ENCODE measurements at regions not wholly inside any gene's neighbourhood (a gene's known extent, or its start where the extent isn't known, plus 50 kb on each side); places are given as distances from the start of the nearest gene placed in this dataset.

DNA sequence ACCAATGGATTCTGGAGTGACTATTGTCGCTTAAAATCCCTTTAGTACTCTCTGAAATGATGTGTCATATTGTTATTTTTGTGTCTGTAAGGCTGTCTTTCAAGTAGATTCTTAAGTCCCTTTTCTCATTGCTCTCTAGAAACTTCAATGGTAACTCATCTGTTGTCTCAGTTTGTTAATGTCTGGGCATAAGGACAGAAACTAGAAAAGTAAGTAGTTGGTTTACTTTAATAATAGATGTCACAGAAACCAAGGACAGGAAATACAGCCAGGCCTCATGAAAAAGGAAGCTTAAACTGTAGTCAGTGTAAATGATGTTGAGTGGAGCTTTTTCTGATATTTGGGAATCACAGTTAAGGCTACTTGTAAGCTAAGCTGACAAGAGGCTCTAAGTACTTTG lies 730.2 kb upstream of the DPPA4 start:
- H3K27ac Mint-ChIP-seq: no peak overlapping the region
- H3K4me1 Mint-ChIP-seq (ENCODE audit: low read depth): no peaks in the 10 kb centered on the region
- peaks cover 1% of the 10 kb centered on the region for H3K27me3 Mint-ChIP-seq (ENCODE audit: insufficient read depth)
- H3K36me3 Mint-ChIP-seq (ENCODE audit: low read depth): no peaks in the 10 kb centered on the region
- DNase-seq (ENCODE audit: low spot score): no peak
- no peak overlapping the region for H3K4me3 Mint-ChIP-seq
- intact Hi-C loops (cut with micrococcal nuclease): loop anchor here (10.0 kb wide), 1 partner anchor 333 kb away; no protein-coding TSS in a partner anchor
- H3K9me3 Mint-ChIP-seq: no peaks in the 10 kb centered on the region

DNA sequence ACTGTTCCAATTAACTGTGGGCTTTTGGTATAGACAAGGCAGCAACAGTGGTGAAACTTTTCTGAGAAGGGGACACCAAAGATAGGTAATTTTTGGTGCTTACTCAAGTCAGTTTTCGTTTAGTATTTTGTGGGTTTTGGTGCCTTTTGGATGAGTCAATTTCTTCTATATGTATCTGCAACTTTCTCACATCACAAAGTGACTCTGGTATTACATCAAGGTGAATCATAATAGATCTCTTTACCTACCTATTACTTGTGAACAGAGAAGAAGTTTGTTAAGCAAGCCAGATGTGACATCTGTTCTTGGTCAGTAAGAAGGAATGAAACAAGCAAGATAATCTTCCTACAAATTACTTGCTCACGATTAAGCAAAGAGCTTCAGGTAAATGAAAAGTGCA lies 732.4 kb upstream of the DPPA4 start:
- H3K36me3 Mint-ChIP-seq (ENCODE audit: low read depth): no peaks in the 10 kb centered on the region
- no peaks in the 10 kb centered on the region for H3K9me3 Mint-ChIP-seq
- no peak overlapping the region for H3K4me3 Mint-ChIP-seq
- peaks cover 1% of the 10 kb centered on the region for H3K27me3 Mint-ChIP-seq (ENCODE audit: insufficient read depth)
- DNase-seq (ENCODE audit: low spot score): no peak
- intact Hi-C loops (cut with micrococcal nuclease): loop anchor here (10.0 kb wide), 1 partner anchor 335 kb away; no protein-coding TSS in a partner anchor
- no peak overlapping the region for H3K27ac Mint-ChIP-seq
- no peaks in the 10 kb centered on the region for H3K4me1 Mint-ChIP-seq (ENCODE audit: low read depth)

DNA sequence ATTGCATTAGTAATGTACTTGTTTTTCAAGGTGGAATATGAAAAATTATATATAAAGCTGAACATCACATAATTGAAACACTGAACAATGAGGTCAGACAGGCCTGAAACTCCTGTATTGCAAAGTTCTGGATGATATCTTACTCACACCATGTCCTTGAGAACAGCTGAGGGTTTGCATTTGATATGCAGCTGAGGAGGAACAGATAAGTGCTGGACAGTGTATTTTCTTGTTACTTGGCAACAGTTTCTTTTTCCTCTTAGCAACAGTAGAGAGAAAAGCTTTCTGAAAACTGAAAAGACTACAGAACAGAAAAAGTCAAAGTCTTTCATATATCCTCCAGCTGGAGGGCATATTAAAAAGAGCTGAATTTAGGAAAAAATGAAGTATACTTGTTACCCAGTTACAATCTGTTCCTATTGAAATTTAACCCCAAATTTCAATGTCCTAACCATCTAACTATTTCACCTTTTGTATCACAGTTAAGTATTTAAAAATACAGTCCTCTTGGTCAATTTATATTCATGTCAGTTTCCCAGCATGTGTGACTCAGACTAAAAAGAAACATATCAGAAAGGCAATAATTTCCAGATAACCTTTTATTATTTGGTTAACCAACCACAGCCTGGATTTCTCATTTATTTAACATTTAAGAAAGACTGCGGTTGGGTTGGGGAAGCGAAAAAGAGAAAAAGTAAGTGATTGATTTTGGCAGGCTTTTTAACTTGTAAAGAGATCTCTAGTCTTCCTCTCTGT lies 733.0 kb upstream of the DPPA4 start:
- Mint-ChIP-seq H3K4me1 (ENCODE audit: low read depth) (no peaks in the 10 kb centered on the region), H3K36me3 (ENCODE audit: low read depth) (no peaks in the 10 kb centered on the region), H3K27ac (no peak overlapping the region), H3K9me3 (no peaks in the 10 kb centered on the region), H3K4me3 (no peak overlapping the region), H3K27me3 (ENCODE audit: insufficient read depth) (peaks cover 1% of the 10 kb centered on the region)
- DNase-seq (ENCODE audit: low spot score): no peak
- intact Hi-C loops (cut with micrococcal nuclease): no loop called here

DNA sequence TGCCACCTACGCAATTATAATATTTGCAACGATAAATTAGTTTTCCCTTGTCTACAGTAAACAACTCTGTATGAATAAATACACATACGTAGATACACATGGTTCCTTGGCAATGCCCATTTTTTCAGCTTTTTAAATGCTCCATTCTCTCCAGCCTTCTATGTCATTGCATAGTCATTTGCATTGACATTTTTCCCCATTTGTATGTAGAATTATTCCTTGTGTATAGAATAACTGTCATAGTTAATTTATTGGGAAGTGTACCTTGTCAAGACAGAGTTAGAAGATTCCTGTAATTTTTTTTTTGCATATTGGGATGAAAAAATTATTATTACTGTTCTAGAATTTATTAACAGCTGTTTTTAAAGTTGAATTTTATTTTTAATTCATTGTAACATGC lies 736.7 kb upstream of the DPPA4 start:
- no peaks in the 10 kb centered on the region for H3K4me1 Mint-ChIP-seq (ENCODE audit: low read depth)
- H3K36me3 Mint-ChIP-seq (ENCODE audit: low read depth): no peaks in the 10 kb centered on the region
- H3K27me3 Mint-ChIP-seq (ENCODE audit: insufficient read depth): no peaks in the 10 kb centered on the region
- no peak overlapping the region for H3K27ac Mint-ChIP-seq
- H3K4me3 Mint-ChIP-seq: no peak overlapping the region
- H3K9me3 Mint-ChIP-seq: no peaks in the 10 kb centered on the region
- intact Hi-C loops (cut with micrococcal nuclease): no loop called here
- DNase-seq (ENCODE audit: low spot score): no peak

DNA sequence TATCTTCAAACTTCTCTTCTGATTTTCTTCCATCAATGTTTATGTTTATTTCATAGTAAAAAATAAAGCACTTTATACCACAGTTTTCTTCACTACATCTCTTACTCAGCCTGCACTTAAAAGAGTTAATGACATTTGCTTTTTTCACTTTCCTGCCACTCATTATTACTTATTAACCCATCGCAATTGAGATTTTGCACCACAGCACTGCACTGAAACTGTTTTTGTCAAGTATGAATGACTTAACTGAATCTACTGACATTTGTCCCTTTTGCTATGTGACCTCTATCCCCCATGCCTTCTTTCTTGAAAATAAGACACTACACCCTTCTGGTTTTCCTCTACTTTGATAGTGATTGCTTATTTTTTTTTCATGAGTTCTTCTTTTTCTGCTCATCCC lies 739.7 kb upstream of the DPPA4 start:
- intact Hi-C loops (cut with micrococcal nuclease): no loop called here
- no peaks in the 10 kb centered on the region for H3K36me3 Mint-ChIP-seq (ENCODE audit: low read depth)
- no peak for DNase-seq (ENCODE audit: low spot score)
- no peaks in the 10 kb centered on the region for H3K27me3 Mint-ChIP-seq (ENCODE audit: insufficient read depth)
- no peaks in the 10 kb centered on the region for H3K4me1 Mint-ChIP-seq (ENCODE audit: low read depth)
- H3K4me3 Mint-ChIP-seq: no peak overlapping the region
- no peak overlapping the region for H3K27ac Mint-ChIP-seq
- H3K9me3 Mint-ChIP-seq: no peaks in the 10 kb centered on the region

DNA sequence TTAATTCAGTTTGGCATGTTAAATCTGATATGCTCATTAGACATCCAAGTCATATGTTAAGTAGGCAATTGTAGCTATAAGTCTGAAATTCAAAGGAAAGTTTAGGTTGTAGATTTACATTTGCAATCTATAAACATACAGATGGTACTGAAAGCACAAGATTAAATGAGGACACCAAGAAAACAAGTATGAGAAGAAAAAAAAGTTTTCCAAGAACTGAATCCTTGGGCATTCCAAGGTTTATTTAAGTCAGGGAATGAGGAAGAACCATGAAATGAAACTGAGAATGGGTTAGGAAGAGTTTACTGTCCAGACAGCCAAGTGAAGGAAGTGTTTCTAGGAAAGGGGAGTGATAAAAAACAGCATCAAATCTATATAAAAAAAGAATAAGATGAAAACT lies 756.1 kb upstream of the DPPA4 start:
- Mint-ChIP-seq H3K9me3 (no peaks in the 10 kb centered on the region), H3K36me3 (ENCODE audit: low read depth) (no peaks in the 10 kb centered on the region), H3K27me3 (ENCODE audit: insufficient read depth) (peaks cover 3% of the 10 kb centered on the region), H3K4me3 (no peak overlapping the region), H3K27ac (no peak overlapping the region), H3K4me1 (ENCODE audit: low read depth) (no peaks in the 10 kb centered on the region)
- no peak for DNase-seq (ENCODE audit: low spot score)
- intact Hi-C loops (cut with micrococcal nuclease): no loop called here

DNA sequence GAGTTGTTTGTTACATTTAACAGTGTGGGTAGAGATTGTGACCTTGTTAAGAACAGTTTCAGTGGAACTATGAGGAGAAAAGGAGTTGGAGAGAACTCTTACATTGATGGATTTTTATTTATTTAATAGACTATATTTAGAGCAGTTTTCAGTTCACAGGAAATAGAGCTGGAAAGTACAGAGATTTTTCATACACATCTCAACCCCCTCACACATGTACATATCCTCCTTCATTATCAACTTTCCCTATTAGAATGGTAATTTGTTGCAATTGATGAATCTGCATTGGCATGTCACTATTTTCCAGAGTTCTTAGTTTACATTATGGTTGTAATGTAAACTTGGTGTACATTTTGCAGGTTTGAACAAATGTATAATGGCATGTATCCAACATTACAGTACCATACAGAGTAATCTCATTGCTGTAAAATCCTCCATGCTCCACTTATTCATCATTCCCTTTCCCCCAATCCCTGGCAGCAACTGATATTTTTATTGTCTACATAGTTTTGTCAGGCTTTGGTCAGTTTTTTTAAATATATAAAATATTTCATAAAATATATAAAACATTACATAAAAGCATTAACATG lies 756.6 kb upstream of the DPPA4 start:
- H3K27me3 Mint-ChIP-seq (ENCODE audit: insufficient read depth): peaks cover 3% of the 10 kb centered on the region
- no peaks in the 10 kb centered on the region for H3K36me3 Mint-ChIP-seq (ENCODE audit: low read depth)
- H3K4me1 Mint-ChIP-seq (ENCODE audit: low read depth): no peaks in the 10 kb centered on the region
- intact Hi-C loops (cut with micrococcal nuclease): no loop called here
- H3K9me3 Mint-ChIP-seq: no peaks in the 10 kb centered on the region
- no peak overlapping the region for H3K4me3 Mint-ChIP-seq
- no peak overlapping the region for H3K27ac Mint-ChIP-seq
- no peak for DNase-seq (ENCODE audit: low spot score)

DNA sequence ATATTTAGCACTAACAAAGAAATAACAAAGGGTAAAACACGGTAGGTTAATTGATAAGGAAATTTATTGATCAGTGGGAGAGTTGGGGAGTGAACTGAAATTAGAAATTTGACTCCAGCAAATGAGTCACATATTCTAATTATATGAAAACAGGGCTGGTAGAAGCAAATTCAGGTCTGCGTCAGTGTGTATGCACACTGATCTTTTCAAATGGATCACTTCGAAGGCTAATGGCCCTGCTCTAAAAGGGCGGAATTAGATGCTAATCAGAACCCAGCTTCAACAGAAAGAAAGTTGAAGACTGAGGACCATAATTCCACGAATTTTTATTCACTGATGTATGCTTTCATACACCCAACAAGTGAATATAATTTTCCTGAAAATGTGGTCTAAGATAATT lies 762.4 kb upstream of the DPPA4 start:
- Mint-ChIP-seq H3K9me3 (no peaks in the 10 kb centered on the region), H3K27me3 (ENCODE audit: insufficient read depth) (peaks cover 3% of the 10 kb centered on the region), H3K27ac (no peak overlapping the region), H3K4me1 (ENCODE audit: low read depth) (no peaks in the 10 kb centered on the region), H3K4me3 (no peak overlapping the region), H3K36me3 (ENCODE audit: low read depth) (no peaks in the 10 kb centered on the region)
- intact Hi-C loops (cut with micrococcal nuclease): no loop called here
- DNase-seq (ENCODE audit: low spot score): no peak

DNA sequence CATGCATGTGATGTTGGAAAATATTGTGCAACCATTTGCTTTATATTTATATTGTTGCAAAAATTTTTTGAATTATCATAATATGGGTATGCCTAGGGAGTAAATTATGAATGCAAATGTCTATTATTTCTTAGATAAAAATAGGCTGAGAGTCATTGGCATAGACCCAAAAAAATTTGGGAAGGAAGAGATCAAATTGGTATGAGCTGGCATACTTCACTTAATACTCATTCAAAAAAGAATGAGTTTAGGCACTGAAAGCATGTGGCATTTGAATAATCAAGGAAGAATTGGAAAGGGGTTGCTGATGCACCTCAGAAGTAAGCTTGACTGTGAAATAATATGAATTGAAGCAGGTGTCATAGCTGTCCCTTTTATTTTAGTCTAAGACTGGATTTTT lies 764.0 kb upstream of the DPPA4 start:
- Mint-ChIP-seq H3K27ac (no peak overlapping the region), H3K4me1 (ENCODE audit: low read depth) (no peaks in the 10 kb centered on the region), H3K27me3 (ENCODE audit: insufficient read depth) (peaks cover 3% of the 10 kb centered on the region), H3K9me3 (no peaks in the 10 kb centered on the region), H3K4me3 (no peak overlapping the region), H3K36me3 (ENCODE audit: low read depth) (no peaks in the 10 kb centered on the region)
- no peak for DNase-seq (ENCODE audit: low spot score)
- intact Hi-C loops (cut with micrococcal nuclease): no loop called here

DNA sequence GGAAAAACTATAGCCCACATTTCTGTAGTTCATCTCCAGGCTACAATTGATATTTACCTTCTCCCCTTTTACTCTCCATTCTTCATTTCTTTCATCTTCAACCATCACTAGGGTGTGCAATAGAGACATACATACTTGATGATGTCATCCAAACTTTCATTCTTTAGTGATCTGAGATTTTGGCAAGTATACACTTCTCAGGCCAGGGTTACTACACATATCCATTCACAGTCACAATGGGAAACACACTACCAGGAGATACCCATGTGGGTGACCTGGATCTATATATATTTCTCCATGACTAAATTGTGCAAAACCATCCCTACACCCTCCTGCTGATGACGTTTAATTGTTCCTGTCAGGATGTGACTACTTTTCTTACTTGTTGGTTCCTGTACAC lies 769.5 kb upstream of the DPPA4 start:
- H3K4me3 Mint-ChIP-seq: no peak overlapping the region
- no peaks in the 10 kb centered on the region for H3K36me3 Mint-ChIP-seq (ENCODE audit: low read depth)
- H3K27ac Mint-ChIP-seq: no peak overlapping the region
- intact Hi-C loops (cut with micrococcal nuclease): no loop called here
- no peaks in the 10 kb centered on the region for H3K27me3 Mint-ChIP-seq (ENCODE audit: insufficient read depth)
- H3K9me3 Mint-ChIP-seq: no peaks in the 10 kb centered on the region
- H3K4me1 Mint-ChIP-seq (ENCODE audit: low read depth): no peaks in the 10 kb centered on the region
- DNase-seq (ENCODE audit: low spot score): no peak

DNA sequence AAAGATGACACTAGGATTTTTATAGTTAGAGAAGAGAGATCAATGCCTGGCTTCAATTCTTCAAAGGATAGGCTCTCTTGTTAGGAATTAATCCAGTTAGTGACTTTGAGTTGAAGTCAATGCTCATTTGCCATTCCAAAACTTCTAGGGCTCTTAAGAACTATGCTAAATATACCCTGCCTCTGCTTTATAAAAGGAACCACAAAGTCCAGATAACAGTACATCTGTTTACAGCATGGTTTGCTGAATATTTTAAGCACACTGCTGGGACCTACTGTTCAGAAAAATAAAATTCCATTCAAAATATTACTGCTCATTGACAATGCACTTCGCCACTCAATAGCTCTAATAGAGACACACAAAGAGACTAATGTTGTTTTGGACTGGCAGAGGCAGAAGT lies 786.6 kb upstream of the DPPA4 start:
- no peaks in the 10 kb centered on the region for H3K4me1 Mint-ChIP-seq (ENCODE audit: low read depth)
- H3K27ac Mint-ChIP-seq: no peak overlapping the region
- H3K27me3 Mint-ChIP-seq (ENCODE audit: insufficient read depth): no peaks in the 10 kb centered on the region
- no peak overlapping the region for H3K4me3 Mint-ChIP-seq
- DNase-seq (ENCODE audit: low spot score): no peak
- intact Hi-C loops (cut with micrococcal nuclease): no loop called here
- peaks cover 3% of the 10 kb centered on the region for H3K9me3 Mint-ChIP-seq
- no peaks in the 10 kb centered on the region for H3K36me3 Mint-ChIP-seq (ENCODE audit: low read depth)

DNA sequence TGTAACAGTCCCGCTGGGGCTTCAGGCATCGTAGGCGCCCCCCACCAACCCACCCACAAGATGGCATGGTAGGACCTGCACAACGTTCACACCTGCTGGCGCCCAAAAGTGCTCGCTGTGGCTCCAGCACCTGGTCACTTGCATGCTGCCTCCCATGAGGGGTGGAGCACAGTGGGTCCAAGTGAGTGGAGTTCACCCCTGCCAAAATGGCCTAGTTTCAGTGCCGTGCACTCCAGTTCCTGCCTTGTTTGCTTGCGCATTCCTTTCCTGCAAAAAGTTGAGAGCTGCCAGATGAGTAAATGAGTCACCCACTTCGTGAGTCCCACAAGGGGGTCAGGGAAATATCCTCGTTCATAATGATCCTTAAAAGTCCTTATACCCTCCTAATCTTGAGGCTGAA lies 788.7 kb upstream of the DPPA4 start:
- no peaks in the 10 kb centered on the region for H3K4me1 Mint-ChIP-seq (ENCODE audit: low read depth)
- H3K9me3 Mint-ChIP-seq: peaks cover under 1% of the 10 kb centered on the region
- H3K27me3 Mint-ChIP-seq (ENCODE audit: insufficient read depth): no peaks in the 10 kb centered on the region
- intact Hi-C loops (cut with micrococcal nuclease): no loop called here
- no peaks in the 10 kb centered on the region for H3K36me3 Mint-ChIP-seq (ENCODE audit: low read depth)
- H3K4me3 Mint-ChIP-seq: no peak overlapping the region
- no peak for DNase-seq (ENCODE audit: low spot score)
- no peak overlapping the region for H3K27ac Mint-ChIP-seq

DNA sequence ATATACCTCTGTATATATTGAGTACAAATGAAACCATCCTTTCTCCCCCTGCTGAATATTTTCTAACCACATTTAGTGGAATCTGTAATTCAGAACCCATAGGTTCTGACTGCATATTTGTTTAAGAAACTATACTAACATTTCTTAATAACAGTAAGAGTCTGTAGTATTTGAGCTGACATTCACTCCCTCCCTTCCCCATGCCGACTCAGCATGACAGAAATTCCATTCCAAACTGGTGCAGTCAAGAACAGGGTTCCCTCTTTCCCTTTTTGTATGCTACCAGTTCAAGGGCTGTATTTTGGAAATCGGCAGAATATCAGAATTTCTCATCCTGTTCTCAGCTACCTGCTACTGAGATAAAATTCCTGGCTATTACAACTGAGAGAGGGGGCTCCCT lies 796.6 kb upstream of the DPPA4 start:
- Mint-ChIP-seq H3K27ac (no peak overlapping the region), H3K9me3 (no peaks in the 10 kb centered on the region), H3K4me1 (ENCODE audit: low read depth) (no peaks in the 10 kb centered on the region), H3K4me3 (no peak overlapping the region), H3K36me3 (ENCODE audit: low read depth) (no peaks in the 10 kb centered on the region), H3K27me3 (ENCODE audit: insufficient read depth) (no peaks in the 10 kb centered on the region)
- DNase-seq (ENCODE audit: low spot score): no peak
- intact Hi-C loops (cut with micrococcal nuclease): no loop called here

DNA sequence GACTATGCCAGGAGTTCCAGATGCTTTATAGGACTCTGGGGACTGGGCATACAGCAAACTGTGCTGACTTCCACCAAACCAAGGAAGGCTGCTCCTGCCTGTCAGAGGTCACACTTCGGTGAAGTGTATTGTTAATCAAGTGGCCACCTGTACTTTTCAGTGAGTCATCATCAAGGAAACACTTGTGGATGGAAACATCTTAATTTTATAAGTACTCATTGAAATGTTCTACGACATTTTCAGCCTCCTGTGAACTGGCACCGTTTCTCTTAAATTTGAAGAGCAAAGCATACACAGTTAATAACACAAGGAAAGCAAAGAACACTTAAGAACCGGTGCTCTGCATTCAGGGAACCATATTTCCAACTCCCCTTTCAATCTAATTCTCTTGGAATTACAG lies 801.7 kb upstream of the DPPA4 start:
- no peaks in the 10 kb centered on the region for H3K27me3 Mint-ChIP-seq (ENCODE audit: insufficient read depth)
- no peaks in the 10 kb centered on the region for H3K36me3 Mint-ChIP-seq (ENCODE audit: low read depth)
- H3K4me3 Mint-ChIP-seq: no peak overlapping the region
- H3K9me3 Mint-ChIP-seq: no peaks in the 10 kb centered on the region
- no peak for DNase-seq (ENCODE audit: low spot score)
- no peaks in the 10 kb centered on the region for H3K4me1 Mint-ChIP-seq (ENCODE audit: low read depth)
- no peak overlapping the region for H3K27ac Mint-ChIP-seq
- intact Hi-C loops (cut with micrococcal nuclease): no loop called here

Measured in activated T-helper 1 cell treated with anti-CD3 and anti-CD28 coated beads, Interleukin-12 subunit alpha, Interleukin-12 subunit beta, Interleukin-2, Interleukin-4 antibody, amounts not matched to agents 30 ng/mL and 10 ng/mL and 1 ng/mL, durations not matched to agents 14 hours and 24 hours and 36 hours (primary cell).